GM18519 (cell line): ENCODE measurements at regions not wholly inside any gene's neighbourhood (a gene's known extent, or its start where the extent isn't known, plus 50 kb on each side); places are given as distances from the start of the nearest gene placed in this dataset.

Experiments used
- ATAC-seq: cut with Tn5 transposase; IDR thresholded peaks from one replicate; pipeline ENCODE4 v1.9.1; 2021; ENCODE audit warnings: mild to moderate bottlenecking, moderate library complexity; ENCODE audit not compliant: unreplicated experiment, low FRiP score

- no peak for ATAC-seq
Observed at GRCh38 chr5:165728425-165728824, 2223.0 kb downstream of the MAT2B start.

GRCh38 chr5:165735388-165735787 is 2230.0 kb downstream of the MAT2B start:
- no peak for ATAC-seq

- no peak for ATAC-seq
Observed at GRCh38 chr5:165739079-165739741, 2233.8 kb downstream of the MAT2B start.

- ATAC-seq = no peak
Observed at GRCh38 chr5:165757791-165758190, 2252.4 kb downstream of the MAT2B start.

GRCh38 chr5:165775111-165775510 is 2269.7 kb downstream of the MAT2B start:
- no peak for ATAC-seq

GRCh38 chr5:165779505-165779904 is 2274.1 kb downstream of the MAT2B start:
- no peak for ATAC-seq

GRCh38 chr5:165780901-165781300 is 2275.5 kb downstream of the MAT2B start:
- no peak for ATAC-seq

- ATAC-seq = no peak
Observed at GRCh38 chr5:165781738-165782137, 2276.3 kb downstream of the MAT2B start.

GRCh38 chr5:165783024-165783423 is 2277.6 kb downstream of the MAT2B start:
- ATAC-seq = no peak

GRCh38 chr5:165786073-165786472 is 2280.7 kb downstream of the MAT2B start:
- ATAC-seq = no peak

GRCh38 chr5:165795073-165795472 is 2289.7 kb downstream of the MAT2B start:
- no peak for ATAC-seq

GRCh38 chr5:165805756-165806155 is 2300.3 kb downstream of the MAT2B start:
- no peak for ATAC-seq

GRCh38 chr5:165808335-165808734 is 2302.9 kb downstream of the MAT2B start:
- ATAC-seq = no peak

- ATAC-seq = no peak
Observed at GRCh38 chr5:165809914-165810313, 2304.5 kb downstream of the MAT2B start.

- ATAC-seq = no peak
Observed at GRCh38 chr5:165829504-165829903, 2324.1 kb downstream of the MAT2B start.

- ATAC-seq = no peak
Observed at GRCh38 chr5:165834891-165835290, 2329.5 kb downstream of the MAT2B start.

GRCh38 chr5:165836046-165836445 is 2330.6 kb downstream of the MAT2B start:
- no peak for ATAC-seq

- no peak for ATAC-seq
Observed at GRCh38 chr5:165837286-165837685, 2331.9 kb downstream of the MAT2B start.

- no peak for ATAC-seq
Observed at GRCh38 chr5:165844571-165844970, 2339.2 kb downstream of the MAT2B start.

- ATAC-seq = no peak
Observed at GRCh38 chr5:165858118-165858517, 2352.7 kb downstream of the MAT2B start.

- no peak for ATAC-seq
Observed at GRCh38 chr5:165859251-165859650, 2353.8 kb downstream of the MAT2B start.

- no peak for ATAC-seq
Observed at GRCh38 chr5:165863239-165863638, 2357.8 kb downstream of the MAT2B start.

- no peak for ATAC-seq
Observed at GRCh38 chr5:165871291-165871690, 2365.9 kb downstream of the MAT2B start.
